PC-3 (cell line): ENCODE measurements at regions not wholly inside any gene's neighbourhood (a gene's known extent, or its start where the extent isn't known, plus 50 kb on each side); places are given as distances from the start of the nearest gene placed in this dataset.

ENCODE experiments used
- ATAC-seq: fragments of 200-7000 bp; cut with Tn5 transposase; 2 replicates; pipeline ENCODE4 v1.9.1; 2020; ENCODE audit warnings: mild to moderate bottlenecking, moderate library complexity
- BruUV-seq: library from RNA; stranded (reverse); fragments of 400-500 nt; replicated peaks from 2 replicates; lab custom pipeline; 2021; lab: Mats Ljungman, UMichigan
- CTCF ChIA-PET: fragments of 300-600 bp; sonication (Branson Sonifier 250); formaldehyde crosslinking; loops from one replicate; lab custom pipeline; 2022; ENCODE audit warnings: antibody characterized with exemption; lab: Charles Lee
- POLR2A ChIA-PET: fragments of 300-600 bp; sonication (Branson Sonifier 250); formaldehyde crosslinking; loops from one replicate; lab custom pipeline; 2022; ENCODE audit warnings: antibody characterized with exemption; ENCODE audit not compliant: unreplicated experiment; lab: Charles Lee
- DNase-seq: peaks from one replicate; pipeline ENCODE4 v3.0.0-alpha.2; 2015
- H2AFZ ChIP-seq: fragments of 300-600 bp; sonication (generic); 2 replicates; pipeline ENCODE4 v1.6.0; 2016; ENCODE audit warnings: antibody characterized with exemption, low read length
- H3F3A ChIP-seq: fragments of 300-600 bp; sonication (generic); one replicate; pipeline ENCODE4 v1.6.0; 2017; ENCODE audit warnings: antibody characterized with exemption, low read length, control low read depth, mild to moderate bottlenecking; ENCODE audit not compliant: unreplicated experiment
- H3K27ac ChIP-seq: fragments of 300-600 bp; sonication (generic); 2 replicates; pipeline ENCODE4 v1.5.1; 2016; ENCODE audit warnings: mild to moderate bottlenecking, low read length
- H3K27me3 ChIP-seq: fragments of 300-600 bp; sonication (generic); 2 replicates; pipeline ENCODE4 v1.6.1; 2016; ENCODE audit warnings: low read length, mixed read lengths
- H3K36me3 ChIP-seq: fragments of 300-600 bp; sonication (generic); 2 replicates; pipeline ENCODE4 v1.6.1; 2016; ENCODE audit warnings: low read depth, mixed run types, low read length, mixed read lengths
- H3K4me1 ChIP-seq: fragments of 300-600 bp; sonication (generic); 2 replicates; pipeline ENCODE4 v1.5.1; 2016; ENCODE audit warnings: low read length; ENCODE audit not compliant: insufficient read depth
- H3K4me2 ChIP-seq: fragments of 300-600 bp; sonication (generic); 2 replicates; pipeline ENCODE4 v1.6.0; 2016; ENCODE audit warnings: low read length
- H3K4me3 ChIP-seq: fragments of 300-600 bp; sonication (generic); 2 replicates; pipeline ENCODE4 v1.5.1; 2016; ENCODE audit warnings: mild to moderate bottlenecking, low read length, mixed read lengths
- H3K79me2 ChIP-seq: fragments of 300-600 bp; sonication (generic); 2 replicates; pipeline ENCODE4 v1.6.1; 2017; ENCODE audit warnings: low read length, mixed read lengths
- H3K9ac ChIP-seq: fragments of 300-600 bp; sonication (generic); 2 replicates; pipeline ENCODE4 v1.6.0; 2016; ENCODE audit warnings: mild to moderate bottlenecking, low read length
- H3K9me2 ChIP-seq: fragments of 300-600 bp; sonication (generic); replicated peaks from 2 replicates; pipeline ENCODE4 v1.6.1; 2016; ENCODE audit warnings: mixed run types, low read length, mixed read lengths
- H3K9me3 ChIP-seq: fragments of 300-600 bp; sonication (generic); 2 replicates; pipeline ENCODE4 v1.6.1; 2016; ENCODE audit warnings: low read length, mixed read lengths
- H4K20me1 ChIP-seq: fragments of 300-600 bp; sonication (generic); 2 replicates; pipeline ENCODE4 v1.6.1; 2016; ENCODE audit warnings: low read length, mixed read lengths
- EZH2 ChIP-seq: fragments of 300-600 bp; sonication (generic); IDR thresholded peaks from one replicate; pipeline ENCODE4 v1.6.1; 2017; ENCODE audit warnings: antibody characterized with exemption, mild to moderate bottlenecking, low read length; ENCODE audit not compliant: unreplicated experiment
- EZH2phosphoT487 ChIP-seq: fragments of 300-600 bp; sonication (generic); IDR thresholded peaks from 2 replicates; pipeline ENCODE4 v1.6.1; 2018; ENCODE audit warnings: mild to moderate bottlenecking, antibody characterized with exemption, low read length, borderline replicate concordance
- intact Hi-C: fragments of 100-400 bp; cut with micrococcal nuclease; formaldehyde crosslinking; loops from 2 replicates; pipeline ENCODE4 v1.9.0; 2023
- TF ChIP-seq, protein P1 (sequence below): fragments of 300-600 bp; sonication (generic); conservative IDR thresholded peaks from 2 replicates; pipeline ENCODE4 v1.5.1; 2017; ENCODE audit warnings: antibody characterized with exemption, low read depth, mild to moderate bottlenecking, low read length

GRCh38 chr2:235149736-235150135 is 197.9 kb downstream of the SH3BP4 start:
- Histone ChIP-seq H3K27me3 (no peaks in the 10 kb centered on the region), H2AFZ (no peak overlapping the region), H3K27ac (no peak overlapping the region), H3K36me3 (no peaks in the 10 kb centered on the region), H4K20me1 (no peaks in the 10 kb centered on the region), H3K4me2 (no peak overlapping the region), H3K9me3 (no peaks in the 10 kb centered on the region), H3K9ac (no peak overlapping the region), H3K9me2 (no peaks in the 10 kb centered on the region), H3K79me2 (no peaks in the 10 kb centered on the region), H3K4me3 (no peak overlapping the region), H3K4me1 (peaks cover 7% of the 10 kb centered on the region; the same call in 1 of the 2 replicates), H3F3A (no peaks in the 10 kb centered on the region)
- intact Hi-C loops, result loop anchor here (1.0 to 10.0 kb wide), 2 partner anchors 21 to 185 kb away; no protein-coding TSS in a partner anchor
- no peak for TF ChIP-seq EZH2
- no peak for TF ChIP-seq EZH2phosphoT487
- TF ChIP-seq, protein P1, sequence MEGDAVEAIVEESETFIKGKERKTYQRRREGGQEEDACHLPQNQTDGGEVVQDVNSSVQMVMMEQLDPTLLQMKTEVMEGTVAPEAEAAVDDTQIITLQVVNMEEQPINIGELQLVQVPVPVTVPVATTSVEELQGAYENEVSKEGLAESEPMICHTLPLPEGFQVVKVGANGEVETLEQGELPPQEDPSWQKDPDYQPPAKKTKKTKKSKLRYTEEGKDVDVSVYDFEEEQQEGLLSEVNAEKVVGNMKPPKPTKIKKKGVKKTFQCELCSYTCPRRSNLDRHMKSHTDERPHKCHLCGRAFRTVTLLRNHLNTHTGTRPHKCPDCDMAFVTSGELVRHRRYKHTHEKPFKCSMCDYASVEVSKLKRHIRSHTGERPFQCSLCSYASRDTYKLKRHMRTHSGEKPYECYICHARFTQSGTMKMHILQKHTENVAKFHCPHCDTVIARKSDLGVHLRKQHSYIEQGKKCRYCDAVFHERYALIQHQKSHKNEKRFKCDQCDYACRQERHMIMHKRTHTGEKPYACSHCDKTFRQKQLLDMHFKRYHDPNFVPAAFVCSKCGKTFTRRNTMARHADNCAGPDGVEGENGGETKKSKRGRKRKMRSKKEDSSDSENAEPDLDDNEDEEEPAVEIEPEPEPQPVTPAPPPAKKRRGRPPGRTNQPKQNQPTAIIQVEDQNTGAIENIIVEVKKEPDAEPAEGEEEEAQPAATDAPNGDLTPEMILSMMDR, result no peak
- CTCF ChIA-PET, result no interaction called here
- ATAC-seq, result no peak
- POLR2A ChIA-PET, result no interaction called here
- no peak for DNase-seq
- BruUV-seq, result no TSS peak

- TF ChIP-seq, protein P1, result no peak
- TF ChIP-seq EZH2 (no peak), EZH2phosphoT487 (no peak)
- no peaks in the 10 kb centered on the region for H3K36me3 ChIP-seq
- H3K79me2 ChIP-seq, result no peaks in the 10 kb centered on the region
- BruUV-seq, result no TSS peak
- ATAC-seq (no peak), DNase-seq (no peak)
- H3F3A ChIP-seq, result no peaks in the 10 kb centered on the region
- ChIA-PET CTCF (no interaction called here), POLR2A (no interaction called here)
- no peak overlapping the region for H3K4me2 ChIP-seq
- peaks cover 7% of the 10 kb centered on the region; the same call in 1 of the 2 replicates for H3K4me1 ChIP-seq
- H3K9me3 ChIP-seq, result no peaks in the 10 kb centered on the region
- H3K9ac ChIP-seq, result no peak overlapping the region
- no peak overlapping the region for H2AFZ ChIP-seq
- no peaks in the 10 kb centered on the region for H4K20me1 ChIP-seq
- no peak overlapping the region for H3K27ac ChIP-seq
- H3K9me2 ChIP-seq, result no peaks in the 10 kb centered on the region
- no peaks in the 10 kb centered on the region for H3K27me3 ChIP-seq
- H3K4me3 ChIP-seq, result no peak overlapping the region
- intact Hi-C loops, result no loop called here
These were observed 199.3 kb downstream of the SH3BP4 start for GRCh38 chr2:235151152-235151551.

DNA sequence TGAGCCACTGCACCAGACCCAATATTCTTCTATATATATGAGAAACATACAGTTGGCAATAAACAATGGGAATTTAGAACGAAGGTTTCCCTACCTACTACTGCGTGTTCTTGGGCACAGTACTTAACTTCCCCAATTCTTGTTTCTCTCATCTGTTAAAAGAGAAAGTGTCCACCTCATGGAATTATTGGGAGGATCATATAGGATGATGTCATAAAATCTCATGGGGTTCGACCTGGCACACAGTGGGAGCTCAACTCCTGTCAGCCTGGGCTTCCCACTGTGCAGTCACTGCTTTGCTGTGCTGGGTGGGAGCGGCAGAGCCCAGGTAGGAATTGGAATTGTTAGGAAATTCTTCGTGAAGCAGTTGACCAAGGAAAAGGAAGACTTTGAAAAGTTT is 203.3 kb downstream of the SH3BP4 start:
- CTCF ChIA-PET, result no interaction called here
- no peak for DNase-seq
- intact Hi-C loops, result no loop called here
- no peak for ATAC-seq
- Histone ChIP-seq H3K36me3 (no peaks in the 10 kb centered on the region), H3K79me2 (no peaks in the 10 kb centered on the region), H3K9me3 (no peaks in the 10 kb centered on the region), H3K4me2 (no peak overlapping the region), H3K9ac (no peak overlapping the region), H2AFZ (no peak overlapping the region), H3F3A (no peaks in the 10 kb centered on the region), H3K4me3 (no peak overlapping the region), H3K9me2 (no peaks in the 10 kb centered on the region), H4K20me1 (no peaks in the 10 kb centered on the region), H3K27me3 (no peaks in the 10 kb centered on the region), H3K4me1 (no peaks in the 10 kb centered on the region), H3K27ac (no peak overlapping the region)
- POLR2A ChIA-PET, result no interaction called here
- no peak for TF ChIP-seq EZH2phosphoT487
- TF ChIP-seq, protein P1, result no peak
- TF ChIP-seq EZH2, result no peak
- BruUV-seq, result no TSS peak
